ENCODE measurements at regions not wholly inside any gene's neighbourhood (a gene's known extent, or its start where the extent isn't known, plus 50 kb on each side); places are given as distances from the start of the nearest gene placed in this dataset.

GRCh38 chr12:68447797-68448260 lies 115.7 kb upstream of the MDM1 start:
- Mint-ChIP-seq H3K4me3 (no peak overlapping the region), H3K27ac (no peak overlapping the region), H3K9me3 (peaks cover 25% of the 10 kb centered on the region), H3K27me3 (ENCODE audit: insufficient read depth) (no peaks in the 10 kb centered on the region), H3K36me3 (ENCODE audit: low read depth) (peaks cover 7% of the 10 kb centered on the region), H3K4me1 (peaks cover 38% of the 10 kb centered on the region)
- H3K4me3 ChIP-seq (ENCODE audit: low read length): no peak overlapping the region
- H3K36me3 ChIP-seq (ENCODE audit: control insufficient read depth, insufficient read depth, low read length): no peaks in the 10 kb centered on the region
- peaks cover 7% of the 10 kb centered on the region for H3K4me1 ChIP-seq (ENCODE audit: control insufficient read depth, insufficient read depth, low read length)
- no peak for DNase-seq
- TF ChIP-seq CTCF (conservative IDR thresholded peaks at IDR 0.05): no peak
- WGBS, 2 experiments (ENCODE audit: insufficient coverage in 1 of 2, insufficient read length in 1 of 2): 82 to 86% methylated on average over 2 of the region's 2 CpGs
- H3K27me3 ChIP-seq (ENCODE audit: control insufficient read depth, insufficient read depth, low read length, poor library complexity, severe bottlenecking): no peaks in the 10 kb centered on the region
- no peak overlapping the region for H3K27ac ChIP-seq (ENCODE audit: low read depth, low read length)
- H3K9ac ChIP-seq (ENCODE audit: extremely low read depth, low read length, poor library complexity, severe bottlenecking): no peak overlapping the region
- H3K9me3 ChIP-seq (ENCODE audit: control insufficient read depth, low read length): peaks cover 24% of the 10 kb centered on the region

GRCh38 chr12:68449196-68449595 lies 117.0 kb upstream of the MDM1 start:
- Mint-ChIP-seq H3K27ac (no peak overlapping the region), H3K36me3 (ENCODE audit: low read depth) (peaks cover 3% of the 10 kb centered on the region), H3K4me3 (no peak overlapping the region), H3K4me1 (peaks cover 51% of the 10 kb centered on the region), H3K27me3 (ENCODE audit: insufficient read depth) (no peaks in the 10 kb centered on the region), H3K9me3 (peaks cover 12% of the 10 kb centered on the region)
- no peak for DNase-seq
- H3K36me3 ChIP-seq (ENCODE audit: control insufficient read depth, insufficient read depth, low read length): no peaks in the 10 kb centered on the region
- no peak overlapping the region for H3K9ac ChIP-seq (ENCODE audit: extremely low read depth, low read length, poor library complexity, severe bottlenecking)
- no peak for TF ChIP-seq CTCF (conservative IDR thresholded peaks at IDR 0.05)
- H3K9me3 ChIP-seq (ENCODE audit: control insufficient read depth, low read length): peaks cover 17% of the 10 kb centered on the region
- no peaks in the 10 kb centered on the region for H3K27me3 ChIP-seq (ENCODE audit: control insufficient read depth, insufficient read depth, low read length, poor library complexity, severe bottlenecking)
- H3K4me3 ChIP-seq (ENCODE audit: low read length): no peak overlapping the region
- H3K27ac ChIP-seq (ENCODE audit: low read depth, low read length): no peak overlapping the region
- WGBS, 2 experiments (ENCODE audit: insufficient coverage in 1 of 2, insufficient read length in 1 of 2): 100% methylated on average over 1 of the region's 2 CpGs
- peaks cover 11% of the 10 kb centered on the region for H3K4me1 ChIP-seq (ENCODE audit: control insufficient read depth, insufficient read depth, low read length)

GRCh38 chr12:68450947-68451260 lies 118.7 kb upstream of the MDM1 start:
- 94 to 100% methylated on average over 3 of the region's 3 CpGs for WGBS, 2 experiments (ENCODE audit: insufficient coverage in 1 of 2, insufficient read length in 1 of 2)
- no peak overlapping the region for H3K4me3 Mint-ChIP-seq
- H3K4me1 Mint-ChIP-seq: peaks cover 61% of the 10 kb centered on the region
- TF ChIP-seq CTCF (conservative IDR thresholded peaks at IDR 0.05): no peak
- Histone ChIP-seq H3K9me3 (ENCODE audit: control insufficient read depth, low read length) (peaks cover 10% of the 10 kb centered on the region), H3K4me3 (ENCODE audit: low read length) (no peak overlapping the region), H3K27ac (ENCODE audit: low read depth, low read length) (no peak overlapping the region), H3K27me3 (ENCODE audit: control insufficient read depth, insufficient read depth, low read length, poor library complexity, severe bottlenecking) (no peaks in the 10 kb centered on the region), H3K4me1 (ENCODE audit: control insufficient read depth, insufficient read depth, low read length) (peaks cover 19% of the 10 kb centered on the region), H3K9ac (ENCODE audit: extremely low read depth, low read length, poor library complexity, severe bottlenecking) (no peak overlapping the region), H3K36me3 (ENCODE audit: control insufficient read depth, insufficient read depth, low read length) (no peaks in the 10 kb centered on the region)
- peaks cover 3% of the 10 kb centered on the region for H3K36me3 Mint-ChIP-seq (ENCODE audit: low read depth)
- H3K27me3 Mint-ChIP-seq (ENCODE audit: insufficient read depth): no peaks in the 10 kb centered on the region
- peaks cover 6% of the 10 kb centered on the region for H3K9me3 Mint-ChIP-seq
- no peak for DNase-seq
- no peak overlapping the region for H3K27ac Mint-ChIP-seq
